ENCODE measurements at regions not wholly inside any gene's neighbourhood (a gene's known extent, or its start where the extent isn't known, plus 50 kb on each side); places are given as distances from the start of the nearest gene placed in this dataset.

DNA sequence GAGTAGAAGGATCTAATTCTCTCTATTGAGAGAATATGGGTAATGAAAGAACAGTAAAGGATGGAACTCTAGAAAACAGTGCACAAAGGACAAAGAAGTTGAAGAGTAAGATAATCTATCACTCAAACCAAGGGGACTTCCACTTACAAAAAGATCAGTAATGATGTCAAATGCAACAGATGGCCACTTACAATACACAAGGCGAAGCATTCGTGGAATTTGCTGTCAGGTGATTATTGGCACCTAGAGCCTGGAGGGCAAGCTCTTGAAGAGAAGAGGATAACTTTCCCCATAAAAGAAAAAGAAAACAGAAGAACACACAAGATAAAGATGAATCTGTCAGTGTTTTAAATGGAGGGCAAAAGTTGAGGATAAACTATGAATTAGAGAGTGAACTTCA is 256.0 kb upstream of the TCF21 start:
- H3K9me3 ChIP-seq (replicated peaks in 1 of 3), result no peaks in the 10 kb centered on the region
- TF ChIP-seq POLR2A (IDR thresholded peaks at IDR 0.05), result no peak
- TF ChIP-seq, protein P1, sequence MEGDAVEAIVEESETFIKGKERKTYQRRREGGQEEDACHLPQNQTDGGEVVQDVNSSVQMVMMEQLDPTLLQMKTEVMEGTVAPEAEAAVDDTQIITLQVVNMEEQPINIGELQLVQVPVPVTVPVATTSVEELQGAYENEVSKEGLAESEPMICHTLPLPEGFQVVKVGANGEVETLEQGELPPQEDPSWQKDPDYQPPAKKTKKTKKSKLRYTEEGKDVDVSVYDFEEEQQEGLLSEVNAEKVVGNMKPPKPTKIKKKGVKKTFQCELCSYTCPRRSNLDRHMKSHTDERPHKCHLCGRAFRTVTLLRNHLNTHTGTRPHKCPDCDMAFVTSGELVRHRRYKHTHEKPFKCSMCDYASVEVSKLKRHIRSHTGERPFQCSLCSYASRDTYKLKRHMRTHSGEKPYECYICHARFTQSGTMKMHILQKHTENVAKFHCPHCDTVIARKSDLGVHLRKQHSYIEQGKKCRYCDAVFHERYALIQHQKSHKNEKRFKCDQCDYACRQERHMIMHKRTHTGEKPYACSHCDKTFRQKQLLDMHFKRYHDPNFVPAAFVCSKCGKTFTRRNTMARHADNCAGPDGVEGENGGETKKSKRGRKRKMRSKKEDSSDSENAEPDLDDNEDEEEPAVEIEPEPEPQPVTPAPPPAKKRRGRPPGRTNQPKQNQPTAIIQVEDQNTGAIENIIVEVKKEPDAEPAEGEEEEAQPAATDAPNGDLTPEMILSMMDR (IDR thresholded peaks at IDR 0.05), result no peak
- H3K27me3 ChIP-seq, result no peaks in the 10 kb centered on the region
- no peaks in the 10 kb centered on the region for H3K36me3 ChIP-seq (replicated peaks in 1 of 2)
- H3K4me3 ChIP-seq, result no peak overlapping the region
- intact Hi-C loops (cut with DNase I), result no loop called here
- no peaks in the 10 kb centered on the region for H3K4me1 ChIP-seq (replicated peaks in 1 of 2)
- no peak overlapping the region for H3K27ac ChIP-seq
- WGBS, 4 donors, result 55 to 81% (median 65%) methylated on average over 2 of the region's 2 CpGs
- DNase-seq, result no peak

DNA sequence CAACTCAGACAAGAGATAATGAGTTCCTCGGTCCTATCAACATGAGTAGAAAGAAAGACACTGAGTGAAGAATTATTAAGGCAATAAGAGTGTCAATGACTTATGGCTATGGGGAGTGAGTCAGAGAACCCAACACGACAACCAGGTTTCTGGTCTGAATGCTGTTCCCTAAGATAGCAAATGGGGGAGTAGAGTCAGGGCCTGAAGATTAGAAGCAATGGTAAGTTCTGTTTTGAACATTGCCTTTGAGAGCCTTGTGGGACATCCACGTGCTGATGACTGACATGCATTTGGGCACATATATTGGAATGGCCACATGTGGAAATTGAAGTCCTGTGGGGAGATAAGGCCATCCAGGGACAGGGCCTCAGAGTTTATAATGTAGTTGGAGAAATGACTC is 254.4 kb upstream of the TCF21 start:
- DNase-seq, result no peak
- Histone ChIP-seq H3K4me1 (replicated peaks in 1 of 2) (no peaks in the 10 kb centered on the region), H3K27ac (no peak overlapping the region), H3K9me3 (replicated peaks in 1 of 3) (no peaks in the 10 kb centered on the region), H3K27me3 (no peaks in the 10 kb centered on the region), H3K36me3 (replicated peaks in 1 of 2) (no peaks in the 10 kb centered on the region), H3K4me3 (no peak overlapping the region)
- intact Hi-C loops (cut with DNase I), result no loop called here
- TF ChIP-seq POLR2A (IDR thresholded peaks at IDR 0.05), result no peak
- TF ChIP-seq, protein P1 (IDR thresholded peaks at IDR 0.05), result no peak
- WGBS, 4 donors, result 65 to 80% (median 76%) methylated on average over 3 of the region's 3 CpGs

DNA sequence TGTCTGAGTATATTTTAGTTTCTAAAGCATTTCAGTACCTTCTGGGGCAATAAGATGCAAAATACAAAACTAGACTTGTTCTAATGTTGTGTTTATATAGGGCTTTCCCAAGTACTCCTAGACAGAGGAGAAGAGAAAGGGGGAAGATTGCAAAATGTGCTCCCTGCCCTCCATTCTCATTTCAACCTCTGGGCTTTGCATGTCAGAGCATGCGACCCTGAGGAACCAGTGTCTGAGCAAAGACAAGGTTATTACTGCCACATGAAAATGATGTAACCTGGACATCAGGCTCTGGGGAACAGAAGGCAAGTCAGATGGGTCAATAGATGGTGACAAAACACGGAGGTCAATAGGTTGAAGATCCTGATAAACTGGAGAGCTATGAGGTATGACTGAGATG is 253.5 kb upstream of the TCF21 start:
- DNase-seq, result no peak
- intact Hi-C loops (cut with DNase I), result no loop called here
- Histone ChIP-seq H3K27me3 (no peaks in the 10 kb centered on the region), H3K36me3 (replicated peaks in 1 of 2) (no peaks in the 10 kb centered on the region), H3K9me3 (replicated peaks in 1 of 3) (no peaks in the 10 kb centered on the region), H3K4me3 (no peak overlapping the region), H3K4me1 (replicated peaks in 1 of 2) (no peaks in the 10 kb centered on the region), H3K27ac (no peak overlapping the region)
- TF ChIP-seq, protein P1 (IDR thresholded peaks at IDR 0.05), result no peak
- no peak for TF ChIP-seq POLR2A (IDR thresholded peaks at IDR 0.05)
- WGBS, 4 donors, result 57 to 73% (median 67%) methylated on average over 2 of the region's 2 CpGs

GRCh38 chr6:133637436-133637835 is 251.5 kb upstream of the TCF21 start:
- no peaks in the 10 kb centered on the region for H3K36me3 ChIP-seq (replicated peaks in 1 of 2)
- no peak overlapping the region for H3K4me3 ChIP-seq
- H3K27me3 ChIP-seq, result no peaks in the 10 kb centered on the region
- TF ChIP-seq, protein P1 (IDR thresholded peaks at IDR 0.05), result no peak
- H3K4me1 ChIP-seq (replicated peaks in 1 of 2), result no peaks in the 10 kb centered on the region
- WGBS, 4 donors, result 45 to 61% (median 59%) methylated on average over 2 of the region's 2 CpGs
- no peaks in the 10 kb centered on the region for H3K9me3 ChIP-seq (replicated peaks in 1 of 3)
- intact Hi-C loops (cut with DNase I), result no loop called here
- no peak overlapping the region for H3K27ac ChIP-seq
- no peak for DNase-seq

Measured in adrenal gland (tissue), 9 donors.